Right lobe of liver (tissue), 4 donors: ENCODE measurements at regions not wholly inside any gene's neighbourhood (a gene's known extent, or its start where the extent isn't known, plus 50 kb on each side); places are given as distances from the start of the nearest gene placed in this dataset.

Experiments used
- CTCF ChIP-seq, 4 donors: fragments of 200-600 bp in 3 of 4; fragments of 450-650 bp in 1 of 4; IDR thresholded peaks; one replicate each; pipeline versions ENCODE4 v1.5.1 to v1.8.0; 2016 to 2022; ENCODE audit warnings: antibody characterized with exemption in 4 of 4, mild to moderate bottlenecking in 2 of 4
- POLR2A ChIP-seq: fragments of 450-650 bp; IDR thresholded peaks from one replicate; pipeline ENCODE4 v1.6.1; 2017; ENCODE audit warnings: antibody characterized with exemption, mild to moderate bottlenecking
- donor health status: DM: no; HTN: no; CAD: no.
- donor health status: DM: no; HTN: no; CAD: no.
- donor health status: DM: no; HTN: yes; CAD: no.

- TF ChIP-seq CTCF (IDR thresholded peaks at IDR 0.05) (no peak), POLR2A (no peak)
Measured at GRCh38 chr16:55955845-55956244, 80.7 kb upstream of the CES5A start.
